ENCODE measurements at regions not wholly inside any gene's neighbourhood (a gene's known extent, or its start where the extent isn't known, plus 50 kb on each side); places are given as distances from the start of the nearest gene placed in this dataset.

DNA sequence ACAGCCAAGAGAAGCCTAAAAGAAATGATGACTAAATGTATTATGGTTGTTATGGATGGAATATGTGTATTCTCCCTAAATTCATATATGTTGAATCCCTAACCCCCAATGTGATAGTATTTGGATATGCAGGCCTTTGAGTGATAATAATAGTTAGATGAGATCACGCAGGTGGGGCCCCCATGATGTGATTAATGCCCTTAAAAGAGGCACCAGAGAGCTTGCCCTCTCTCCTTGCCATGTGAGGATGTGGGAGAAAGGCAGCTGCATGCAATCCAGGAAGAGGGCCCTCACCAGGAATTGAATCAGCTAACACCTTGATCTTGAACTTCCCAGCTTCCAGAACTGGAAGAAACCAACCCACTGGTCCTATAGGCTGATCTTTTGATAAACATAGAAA lies 190.6 kb upstream of the TCF21 start:
- no peak for DNase-seq

GRCh38 chr6:133699741-133700385 lies 189.1 kb upstream of the TCF21 start:
- no peak for DNase-seq

- DNase-seq: no peak
These were observed 187.1 kb upstream of the TCF21 start for GRCh38 chr6:133701633-133702331.

DNA sequence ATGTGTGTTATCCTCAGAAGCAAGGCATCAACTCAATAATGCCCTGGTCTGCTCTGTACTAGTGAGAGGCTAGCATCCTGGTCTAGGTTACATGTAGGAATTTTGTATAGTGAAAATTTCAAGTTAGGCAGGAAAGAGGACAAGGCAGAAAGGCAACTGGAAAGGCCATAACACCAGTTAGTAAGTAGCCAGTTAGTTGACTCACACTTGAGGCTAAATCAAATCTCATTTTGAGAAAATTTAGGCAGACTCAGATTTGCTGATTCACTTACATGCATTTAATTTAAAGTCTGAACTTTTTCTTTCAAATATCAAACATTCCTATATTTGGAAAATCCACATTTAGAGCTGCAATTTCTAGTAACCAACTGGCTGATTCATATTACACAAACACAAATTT lies 184.5 kb upstream of the TCF21 start:
- DNase-seq: no peak

DNA sequence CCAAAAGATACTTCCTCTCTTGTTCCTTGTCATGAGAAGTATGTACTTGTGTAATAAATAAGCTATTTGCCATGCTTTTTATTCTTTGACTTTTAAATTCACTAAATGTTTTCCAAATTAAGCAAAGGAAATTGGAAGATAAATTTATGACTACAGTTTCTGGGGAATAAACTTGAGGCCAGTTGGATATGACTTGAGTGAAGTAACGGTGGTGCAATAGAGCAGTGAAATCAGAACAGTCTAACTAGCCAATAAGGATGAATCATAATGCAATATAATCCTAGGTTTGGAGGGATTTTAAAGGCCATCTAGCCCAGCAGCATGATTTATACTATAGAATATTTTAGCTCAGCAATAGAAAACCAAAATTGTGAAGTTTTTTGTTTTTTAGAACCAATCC lies 183.8 kb upstream of the TCF21 start:
- DNase-seq: no peak

GRCh38 chr6:133705731-133706130 lies 183.2 kb upstream of the TCF21 start:
- no peak for DNase-seq

GRCh38 chr6:133707456-133707855 lies 181.5 kb upstream of the TCF21 start:
- no peak for DNase-seq

DNA sequence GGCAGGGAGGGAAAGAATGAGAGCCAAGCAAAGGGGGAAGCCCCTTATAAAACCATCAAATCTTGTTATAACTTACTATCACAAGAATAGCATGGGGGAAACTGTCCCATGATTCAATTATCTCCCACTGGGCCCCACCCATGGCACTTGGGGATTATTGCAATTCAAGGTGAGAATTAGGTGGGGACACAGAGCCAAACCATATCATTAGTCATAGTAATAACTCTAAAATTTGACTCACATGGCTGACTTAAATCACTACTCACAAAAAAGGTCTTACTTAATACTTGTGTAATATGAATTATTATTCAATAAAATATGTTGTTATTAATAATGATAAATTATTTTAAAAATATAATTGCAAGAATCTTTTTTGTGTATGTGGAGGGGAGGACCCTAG lies 178.1 kb upstream of the TCF21 start:
- peak; percentile 3 for DNase-seq

- DNase-seq: no peak
These were observed 173.6 kb upstream of the TCF21 start for GRCh38 chr6:133715270-133715669.

- no peak for DNase-seq
These were observed 164.2 kb upstream of the TCF21 start for GRCh38 chr6:133724726-133725125.

GRCh38 chr6:133726188-133726587 lies 162.7 kb upstream of the TCF21 start:
- no peak for DNase-seq

DNA sequence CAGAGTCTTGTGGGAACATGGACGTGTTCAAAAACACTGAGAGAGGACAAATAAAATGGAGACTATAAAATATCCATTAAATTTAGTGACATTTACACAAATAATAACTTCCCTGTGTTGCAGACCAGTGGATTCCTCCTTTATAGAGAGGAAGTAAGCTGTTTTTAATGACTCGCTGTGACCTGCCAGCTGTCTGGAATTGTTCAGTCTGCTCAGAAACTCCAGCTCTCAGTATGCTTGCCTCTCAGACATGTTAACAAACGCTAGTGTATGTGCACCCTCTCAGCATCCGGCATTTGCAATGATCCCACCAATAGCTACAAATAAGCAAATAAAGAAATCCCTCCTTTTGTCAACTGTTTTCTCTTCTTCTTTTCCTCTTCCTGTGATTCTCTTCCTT lies 158.0 kb upstream of the TCF21 start:
- DNase-seq: no peak

GRCh38 chr6:133740218-133740617 lies 148.7 kb upstream of the TCF21 start:
- no peak for DNase-seq

DNA sequence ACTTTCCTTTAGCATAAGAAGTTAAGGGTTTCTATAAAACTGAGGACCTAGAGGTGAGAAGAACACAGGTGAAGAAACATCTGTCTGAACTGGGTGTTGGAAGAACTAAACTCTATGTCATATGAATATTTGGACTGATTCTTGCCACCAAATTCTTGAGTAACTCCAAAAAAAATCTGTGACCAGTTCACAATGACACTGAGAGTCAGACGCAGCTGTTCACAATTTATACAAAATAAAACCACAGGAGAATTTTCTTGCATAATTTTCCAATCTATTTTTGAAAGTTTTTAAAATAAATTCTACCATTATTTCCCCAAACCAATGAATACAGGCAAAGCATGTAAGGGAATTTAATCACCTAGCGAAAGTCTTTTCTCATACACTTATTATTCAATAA lies 148.1 kb upstream of the TCF21 start:
- no peak for DNase-seq

DNA sequence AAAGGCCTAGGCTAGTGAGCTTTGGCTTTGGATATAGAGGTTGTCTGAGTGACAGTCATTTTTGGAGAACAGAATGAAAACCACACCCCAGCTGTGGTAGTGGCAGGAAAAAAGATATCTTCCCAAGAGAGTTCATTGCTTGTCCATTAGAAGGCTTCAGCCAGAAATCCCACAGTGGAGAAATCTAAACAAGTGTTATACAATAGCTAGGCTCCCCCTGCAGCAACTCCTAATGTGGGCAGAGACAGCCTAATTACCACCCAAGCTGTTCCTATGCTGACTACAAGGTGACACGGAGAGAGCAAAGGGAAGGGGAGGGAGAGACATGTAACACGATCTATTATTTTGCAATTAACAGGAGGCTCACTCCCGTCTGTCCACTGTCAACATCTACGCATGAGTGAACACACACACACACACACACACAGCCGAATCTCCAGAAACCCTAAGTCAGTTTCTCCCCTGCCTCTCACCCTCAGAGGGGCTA lies 147.5 kb upstream of the TCF21 start:
- DNase-seq: no peak

- no peak for DNase-seq
These were observed 145.3 kb upstream of the TCF21 start for GRCh38 chr6:133743621-133744020.

DNA sequence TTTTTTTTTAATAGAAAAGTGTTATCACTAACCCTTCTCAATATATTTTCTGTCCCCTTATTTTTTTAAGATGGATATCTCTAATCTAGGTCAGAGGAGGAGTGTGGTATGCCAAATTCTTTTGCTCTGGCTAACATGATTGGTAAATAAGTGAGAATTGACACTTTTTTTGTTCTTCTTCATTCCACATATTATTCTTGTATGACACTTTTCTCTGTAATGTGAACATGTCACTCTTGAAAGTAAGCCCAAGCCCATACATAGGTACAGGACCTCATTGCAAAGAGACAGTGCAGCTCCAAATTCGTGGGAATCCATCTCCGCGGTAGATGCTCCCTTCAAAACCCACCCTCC lies 142.5 kb upstream of the TCF21 start:
- DNase-seq: no peak

DNA sequence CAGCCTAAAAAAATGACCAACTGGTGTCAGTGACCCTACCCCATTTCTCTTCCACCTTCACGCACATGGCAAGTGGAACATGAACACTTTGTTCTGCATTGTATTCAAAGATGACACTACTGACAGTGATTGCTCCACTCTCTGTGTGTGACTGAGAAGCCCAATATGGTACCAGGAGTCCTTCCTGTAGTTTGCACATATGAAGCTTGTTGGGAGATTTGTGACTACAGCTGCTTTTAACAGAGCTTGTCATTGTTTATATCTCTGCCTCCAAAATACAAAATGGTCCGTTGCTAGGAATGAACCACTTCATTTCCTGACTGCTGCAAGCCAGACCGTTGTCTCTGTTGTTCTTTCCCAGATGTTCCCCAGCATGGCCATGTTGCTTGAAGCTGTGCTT lies 140.3 kb upstream of the TCF21 start:
- no peak for DNase-seq

DNA sequence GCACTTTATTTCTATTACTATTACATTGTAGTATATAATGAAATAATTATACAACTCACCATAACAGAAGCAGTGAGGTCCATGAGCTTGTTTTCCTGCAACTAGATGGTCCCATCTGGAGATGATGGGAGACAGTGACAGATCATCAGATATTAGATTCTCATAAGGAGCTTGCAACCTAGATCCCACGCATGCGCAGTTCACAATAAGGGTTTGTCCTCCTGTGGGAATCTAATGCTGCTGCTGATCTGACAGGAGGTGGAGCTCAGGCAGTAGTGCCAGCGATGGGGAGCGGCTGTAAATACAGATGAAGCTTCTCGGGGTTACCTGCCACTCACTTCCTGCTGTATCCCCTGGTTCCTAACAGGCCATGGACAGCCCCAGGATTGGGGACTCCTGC lies 139.5 kb upstream of the TCF21 start:
- no peak for DNase-seq

DNA sequence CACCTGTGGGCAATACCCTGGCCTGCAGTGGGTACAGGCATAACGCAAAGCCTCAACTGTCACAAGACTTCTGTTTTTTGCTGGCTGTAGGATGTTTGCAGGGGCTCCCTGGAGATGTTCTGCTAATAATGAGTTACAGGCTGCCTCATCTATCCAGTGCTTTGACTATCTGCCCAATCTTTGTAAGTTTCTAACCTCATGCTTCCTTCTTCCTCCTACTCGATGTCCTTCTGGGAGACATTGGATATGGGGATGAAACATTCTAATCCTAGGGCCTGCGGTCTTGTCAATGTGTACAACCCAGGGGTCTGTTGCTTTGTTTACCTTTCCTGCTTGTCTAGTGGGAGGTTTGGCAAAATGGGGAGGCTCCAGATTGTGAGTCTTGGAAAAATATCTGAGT lies 136.8 kb upstream of the TCF21 start:
- no peak for DNase-seq

DNA sequence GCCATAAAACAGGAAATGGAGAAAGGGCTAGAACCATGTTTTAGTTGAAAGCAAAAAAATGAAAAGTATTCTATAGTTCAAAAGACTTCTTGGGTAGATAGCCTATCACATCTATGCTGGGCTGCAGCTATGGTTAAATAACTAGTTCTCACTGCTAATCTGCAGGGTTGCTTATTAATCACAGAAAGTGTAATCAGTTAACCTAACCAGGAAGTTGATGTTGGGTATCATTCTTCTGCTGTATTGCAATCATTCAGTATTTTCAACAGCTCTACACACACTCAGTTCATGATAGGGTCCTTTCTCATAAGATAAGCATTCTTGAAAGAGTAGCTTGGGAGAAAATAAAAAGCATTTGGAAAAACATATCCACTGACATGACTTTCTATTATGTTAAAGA lies 135.2 kb upstream of the TCF21 start:
- DNase-seq: no peak

DNA sequence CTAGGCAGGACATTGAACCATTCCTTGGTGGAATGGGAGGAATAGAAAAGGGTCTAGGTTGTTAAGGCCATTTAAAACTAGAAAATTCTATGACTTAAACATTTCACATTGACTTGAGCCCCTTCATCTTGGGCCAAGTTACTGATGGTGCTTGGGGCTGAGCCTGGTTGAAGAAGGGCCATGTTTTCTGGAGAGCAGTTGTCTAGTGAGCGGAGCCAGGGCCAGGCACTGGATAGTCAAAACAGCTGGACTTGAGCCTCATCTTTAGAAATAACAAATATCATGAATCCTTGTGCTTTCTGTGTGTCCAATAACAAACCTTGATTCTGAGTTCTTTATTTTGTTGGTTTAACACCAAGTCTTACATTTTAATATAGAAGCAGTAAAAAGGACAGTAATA lies 134.6 kb upstream of the TCF21 start:
- no peak for DNase-seq

DNA sequence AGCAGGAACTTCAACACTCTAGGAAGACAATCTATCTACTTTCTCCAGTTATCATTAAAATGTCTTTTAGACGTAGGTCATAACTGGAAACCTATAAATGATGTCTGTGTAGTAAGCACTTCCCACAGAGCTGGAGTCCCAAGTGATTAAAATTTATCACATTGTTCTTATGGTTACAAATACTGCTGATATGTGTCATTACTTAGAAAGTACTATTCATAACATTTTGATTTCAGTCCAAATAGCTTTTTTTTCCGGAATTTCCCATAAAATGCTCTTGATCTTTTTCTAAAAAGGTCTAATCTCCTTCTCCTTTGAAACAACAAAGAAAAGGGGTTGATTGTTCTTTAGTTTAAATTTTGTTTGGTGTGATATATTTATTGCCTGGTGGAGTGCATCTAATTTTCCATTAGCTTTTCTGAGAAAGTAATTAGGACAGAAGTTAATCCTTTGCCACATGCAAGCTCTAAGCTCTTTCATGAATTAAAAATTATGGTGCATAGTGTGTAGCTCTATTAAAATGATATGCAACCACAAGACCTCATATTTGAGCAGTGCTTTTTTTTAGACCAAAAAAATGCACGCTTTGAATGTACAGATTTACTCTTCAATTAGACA lies 132.7 kb upstream of the TCF21 start:
- no peak for DNase-seq

DNA sequence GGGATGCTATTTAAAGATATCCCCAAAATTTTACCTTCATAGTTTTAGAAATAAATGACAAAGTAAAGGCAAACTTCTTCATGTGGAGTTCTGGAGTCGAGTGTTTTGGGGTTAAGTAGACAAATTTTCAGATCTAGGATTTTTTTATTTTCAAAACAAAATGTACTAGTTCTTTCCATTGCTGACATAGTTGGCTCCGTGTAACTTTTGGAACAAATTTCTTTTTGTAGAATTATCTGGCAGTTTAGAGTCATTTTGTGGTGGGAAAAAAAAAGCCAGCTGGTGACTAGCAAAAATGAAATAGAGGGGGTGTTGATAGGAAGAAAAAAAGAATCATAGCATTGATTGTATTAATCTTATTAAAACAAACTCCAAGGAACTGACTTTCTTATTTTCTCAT lies 131.6 kb upstream of the TCF21 start:
- no peak for DNase-seq
